GM21619 (cell line): ENCODE measurements at regions not wholly inside any gene's neighbourhood (a gene's known extent, or its start where the extent isn't known, plus 50 kb on each side); places are given as distances from the start of the nearest gene placed in this dataset.
"Not testable (repeated sequence)": the region's sequence is repeated elsewhere in the genome, so short reads cannot be mapped to it uniquely, and the experiment has no call there.

Experiments
- ATAC-seq: cut with Tn5 transposase; IDR thresholded peaks from one replicate; pipeline ENCODE4 v1.9.1; 2021; ENCODE audit not compliant: unreplicated experiment

DNA sequence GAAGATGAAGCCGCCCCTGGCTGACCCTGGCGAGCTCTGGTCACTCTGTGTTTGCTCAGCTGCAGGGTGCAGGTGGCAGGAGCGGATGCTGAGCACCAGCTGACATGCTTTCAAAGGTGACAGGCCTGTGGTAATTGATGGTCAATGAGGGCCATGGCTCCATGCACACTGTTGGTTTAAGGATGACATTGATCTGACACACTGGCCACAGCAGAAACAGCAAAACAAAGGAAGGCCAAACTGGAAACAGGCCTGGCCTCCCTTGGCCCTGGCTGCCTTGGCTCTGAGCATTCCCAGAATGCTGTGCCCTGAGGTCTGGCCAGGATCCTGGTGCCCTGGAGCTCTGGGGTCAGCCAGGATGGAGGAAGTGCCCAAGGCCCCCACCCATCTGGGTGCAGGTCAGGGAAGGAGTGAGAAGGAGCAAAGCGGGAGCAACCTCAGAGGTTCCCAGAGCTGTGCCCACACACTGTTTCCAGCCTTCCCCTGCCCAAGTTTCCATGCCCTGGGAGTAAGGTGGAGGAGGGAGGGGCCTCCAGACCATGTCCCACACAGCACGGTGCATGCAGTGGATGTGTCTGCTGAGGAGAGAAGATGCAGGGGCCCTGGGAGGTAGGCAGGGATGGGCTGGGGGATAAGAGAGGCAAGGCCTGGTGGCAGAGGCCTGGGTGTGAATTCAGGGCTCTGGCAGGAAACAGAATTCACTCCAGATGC, 302.2 kb downstream of the RPS24 start:
- no peak for ATAC-seq

- ATAC-seq, result no peak
Observed at GRCh38 chr10:78336402-78336791, 302.7 kb downstream of the RPS24 start.

GRCh38 chr10:78337016-78337415, 303.4 kb downstream of the RPS24 start:
- ATAC-seq, result no peak

- no peak for ATAC-seq
Observed at GRCh38 chr10:78337646-78338391, 304.2 kb downstream of the RPS24 start.

DNA sequence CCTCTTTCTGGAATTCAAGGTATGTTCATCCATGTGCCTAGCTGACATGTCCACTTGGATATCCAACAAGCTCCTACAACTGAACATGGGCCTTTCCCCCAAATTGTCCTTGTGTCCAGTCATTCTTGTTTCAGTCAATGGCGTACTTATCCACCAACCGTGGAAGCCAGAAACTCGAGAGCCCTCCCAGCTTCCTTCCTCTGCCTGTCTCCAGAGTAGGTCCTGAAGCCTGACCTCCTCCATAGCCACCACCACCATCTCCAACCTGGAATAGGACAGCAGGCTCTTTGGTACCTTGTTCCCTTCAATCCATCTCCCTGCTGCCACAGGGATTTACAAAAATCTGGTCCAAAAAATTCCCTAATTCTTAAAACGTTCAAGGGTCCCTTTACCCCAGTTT, 305.1 kb downstream of the RPS24 start:
- ATAC-seq, result no peak

DNA sequence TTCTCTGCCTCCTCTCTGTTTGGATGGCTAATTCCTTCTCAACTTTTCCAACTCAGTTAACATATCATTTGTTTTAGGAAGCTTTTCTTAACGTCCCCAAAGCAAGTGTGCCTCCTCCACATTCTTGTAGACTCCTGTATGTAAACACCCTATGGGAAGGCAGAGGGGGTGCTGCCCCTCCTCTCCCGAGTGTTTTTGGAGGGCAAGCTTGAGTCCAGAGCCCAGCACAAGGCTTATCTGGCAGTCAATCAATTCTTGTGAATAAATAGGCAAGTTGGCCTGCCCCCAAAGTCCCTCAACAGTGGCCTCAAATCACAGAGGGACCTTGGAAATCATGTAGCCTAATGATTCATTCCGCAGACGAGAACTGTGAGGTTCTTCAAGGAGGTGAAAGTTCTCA, 305.6 kb downstream of the RPS24 start:
- no peak for ATAC-seq

GRCh38 chr10:78341953-78342614, 308.4 kb downstream of the RPS24 start:
- no peak for ATAC-seq

- ATAC-seq, result no peak
Observed at GRCh38 chr10:78342827-78343653, 309.4 kb downstream of the RPS24 start.

- ATAC-seq, result not testable (repeated sequence)
Observed at GRCh38 chr10:78344257-78344656, 310.6 kb downstream of the RPS24 start.

- not testable (repeated sequence) for ATAC-seq
Observed at GRCh38 chr10:78345515-78345914, 311.9 kb downstream of the RPS24 start.

- ATAC-seq, result no peak
Observed at GRCh38 chr10:78346721-78347120, 313.1 kb downstream of the RPS24 start.

- ATAC-seq, result no peak
Observed at GRCh38 chr10:78348411-78349164, 314.9 kb downstream of the RPS24 start.

DNA sequence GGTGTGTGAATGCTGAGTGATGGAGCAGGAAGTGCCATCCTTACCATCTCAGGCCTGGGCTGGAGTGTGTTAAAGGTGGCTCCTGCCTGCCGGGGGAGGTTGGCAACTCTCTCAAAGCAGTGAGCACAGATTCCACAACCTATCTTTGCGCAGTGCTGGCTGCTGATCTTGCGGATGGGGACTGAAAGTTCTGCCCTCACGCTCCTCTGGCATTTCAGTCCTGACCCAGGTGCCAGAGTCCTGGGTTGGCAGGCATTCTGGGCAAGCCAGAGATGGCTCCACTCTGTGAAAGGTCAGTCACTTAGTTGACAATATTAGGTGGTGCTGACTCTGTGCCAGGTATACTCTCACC, 315.5 kb downstream of the RPS24 start:
- no peak for ATAC-seq

- ATAC-seq, result no peak
Observed at GRCh38 chr10:78349911-78350663, 316.4 kb downstream of the RPS24 start.

DNA sequence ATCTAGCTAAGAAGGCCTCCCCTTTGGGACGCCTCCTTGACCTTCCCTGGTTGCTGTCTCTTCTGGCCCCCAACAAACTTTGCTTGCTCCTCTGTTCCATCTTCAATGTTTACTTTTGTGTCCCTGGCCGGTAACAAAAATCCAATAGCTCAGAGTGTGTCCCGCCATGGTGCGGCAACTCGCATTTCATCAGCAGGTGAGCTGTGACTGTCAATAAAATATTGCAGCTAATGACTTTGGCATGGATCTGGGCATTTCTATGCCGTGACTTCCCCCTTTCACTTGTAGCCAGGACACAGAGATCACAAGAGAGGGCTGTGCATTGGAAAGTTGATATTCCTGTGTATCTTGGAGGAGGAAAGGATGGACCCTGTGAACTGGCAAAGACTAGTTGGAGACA, 317.6 kb downstream of the RPS24 start:
- no peak for ATAC-seq

DNA sequence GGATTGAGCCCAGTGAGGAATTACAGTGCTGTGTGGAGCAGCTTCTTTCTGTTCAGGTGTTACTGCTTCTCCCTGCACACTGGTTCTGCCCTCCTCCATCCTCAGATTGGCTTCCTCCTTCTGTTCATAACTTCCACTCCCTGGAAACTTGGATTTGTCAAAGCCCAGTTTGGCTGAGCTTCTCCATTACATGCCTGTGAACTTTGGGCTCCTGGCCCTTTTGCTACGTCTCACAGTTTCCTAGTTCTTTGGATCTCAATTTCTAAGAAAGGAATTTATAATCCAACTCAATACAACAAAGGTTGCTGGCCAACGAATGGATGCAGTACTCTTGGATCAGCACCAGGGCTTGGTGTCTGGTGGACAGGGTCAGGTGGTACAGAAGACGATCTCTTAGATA, 318.1 kb downstream of the RPS24 start:
- no peak for ATAC-seq

GRCh38 chr10:78353636-78354035, 320.0 kb downstream of the RPS24 start:
- ATAC-seq, result no peak

- no peak for ATAC-seq
Observed at GRCh38 chr10:78354101-78354500, 320.4 kb downstream of the RPS24 start.

DNA sequence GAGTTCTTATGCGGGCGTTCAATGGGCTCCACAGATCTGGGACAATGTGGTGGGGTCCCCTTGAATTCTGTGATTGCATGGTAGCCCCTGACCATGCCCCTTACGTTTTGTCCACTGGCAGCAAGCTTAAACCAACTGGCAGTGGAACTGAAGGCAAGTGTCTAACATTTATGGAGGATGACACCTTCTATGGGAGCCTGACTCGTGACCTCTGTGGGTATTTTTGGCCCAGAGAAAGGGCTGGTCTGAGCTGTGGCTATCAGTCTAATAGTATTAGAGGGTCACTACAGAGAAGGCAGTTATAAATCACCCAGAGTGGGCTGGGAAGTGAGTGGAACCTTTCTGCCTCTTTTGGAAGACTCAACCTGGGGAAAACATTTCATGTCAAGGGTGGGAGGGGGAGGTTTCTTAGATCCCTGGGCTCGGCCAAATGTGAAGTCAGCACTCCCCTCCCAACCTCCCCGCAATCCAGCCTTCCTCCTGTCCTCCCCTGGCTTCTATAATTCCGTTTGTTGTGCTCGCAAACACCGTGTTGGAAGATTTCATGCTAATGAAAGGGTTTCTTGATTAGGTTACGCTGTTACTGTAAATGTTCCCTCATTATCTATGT, 322.7 kb downstream of the RPS24 start:
- no peak for ATAC-seq
